Mesendoderm (in vitro differentiated cells): ENCODE measurements at regions not wholly inside any gene's neighbourhood (a gene's known extent, or its start where the extent isn't known, plus 50 kb on each side); places are given as distances from the start of the nearest gene placed in this dataset.

ENCODE experiments used
- DNase-seq: peaks from one replicate; pipeline ENCODE4 v3.0.0; 2013
- H2AK5ac ChIP-seq: 2 replicates; pipeline ENCODE4 v1.6.1; 2013; ENCODE audit warnings: low read length, inconsistent platforms
- H2BK120ac ChIP-seq: 2 replicates; pipeline ENCODE4 v1.6.1; 2013; ENCODE audit warnings: low read depth, mild to moderate bottlenecking, low read length, moderate library complexity, mixed read lengths
- H2BK15ac ChIP-seq: replicated peaks from 2 replicates; pipeline ENCODE4 v1.6.1; 2013; ENCODE audit warnings: low read depth, mild to moderate bottlenecking, moderate library complexity
- H2BK5ac ChIP-seq: 2 replicates; pipeline ENCODE4 v1.6.1; 2013; ENCODE audit warnings: low read length, inconsistent platforms
- H3K18ac ChIP-seq: 2 replicates; pipeline ENCODE4 v1.6.1; 2013; ENCODE audit warnings: mild to moderate bottlenecking, low read length, mixed read lengths
- H3K23ac ChIP-seq: one replicate; pipeline ENCODE4 v1.6.1; 2013; ENCODE audit warnings: low read length
- H3K27ac ChIP-seq: 2 replicates; pipeline ENCODE4 v1.5.1; 2013; ENCODE audit warnings: low read depth, mild to moderate bottlenecking, inconsistent platforms, low read length, moderate library complexity
- H3K27me3 ChIP-seq: 2 replicates; pipeline ENCODE4 v1.6.1; 2013; ENCODE audit warnings: low read length, control low read depth, mild to moderate bottlenecking, inconsistent platforms; ENCODE audit not compliant: insufficient read depth, poor library complexity
- H3K36me3 ChIP-seq: 2 replicates; pipeline ENCODE4 v1.6.1; 2013; ENCODE audit warnings: low read length, inconsistent platforms; ENCODE audit not compliant: control insufficient read depth, insufficient read depth
- H3K4ac ChIP-seq: one replicate; pipeline ENCODE4 v1.6.1; 2013; ENCODE audit warnings: low read depth, mild to moderate bottlenecking, low read length, moderate library complexity
- H3K4me1 ChIP-seq: 2 replicates; pipeline ENCODE4 v1.6.1; 2013; ENCODE audit warnings: low read depth, low read length, inconsistent platforms; ENCODE audit not compliant: control insufficient read depth
- H3K4me2 ChIP-seq: 2 replicates; pipeline ENCODE4 v1.6.1; 2013; ENCODE audit warnings: low read length
- H3K4me3 ChIP-seq: 2 replicates; pipeline ENCODE4 v1.5.1; 2013; ENCODE audit warnings: mild to moderate bottlenecking, low read length
- H3K56ac ChIP-seq: one replicate; pipeline ENCODE4 v1.6.1; 2013; ENCODE audit warnings: low read length
- H3K79me1 ChIP-seq: 2 replicates; pipeline ENCODE4 v1.6.1; 2013; ENCODE audit warnings: low read length, inconsistent platforms
- H3K79me2 ChIP-seq: 2 replicates; pipeline ENCODE4 v1.6.1; 2013; ENCODE audit warnings: mild to moderate bottlenecking, low read length; ENCODE audit not compliant: control insufficient read depth, insufficient read depth
- H3K9ac ChIP-seq: 2 replicates; pipeline ENCODE4 v1.6.1; 2013; ENCODE audit warnings: low read length, inconsistent platforms
- H4K5ac ChIP-seq: one replicate; pipeline ENCODE4 v1.6.1; 2013; ENCODE audit warnings: low read length
- H4K8ac ChIP-seq: one replicate; pipeline ENCODE4 v1.6.1; 2013; ENCODE audit warnings: low read depth, mild to moderate bottlenecking, control low read depth, low read length, moderate library complexity
- WGBS: extraction: QIAGEN DNeasy Blood & Tissue Kit; methylation state at CpG from one replicate; pipeline ENCODE4 v1.1.7; 2013; ENCODE audit warnings: low lambda C conversion rate, missing lambda C conversion rate; ENCODE audit not compliant: insufficient coverage; ENCODE audit errors: extremely low coverage; 5-methylcytosine and 5-hydroxymethylcytosine counted together

DNA sequence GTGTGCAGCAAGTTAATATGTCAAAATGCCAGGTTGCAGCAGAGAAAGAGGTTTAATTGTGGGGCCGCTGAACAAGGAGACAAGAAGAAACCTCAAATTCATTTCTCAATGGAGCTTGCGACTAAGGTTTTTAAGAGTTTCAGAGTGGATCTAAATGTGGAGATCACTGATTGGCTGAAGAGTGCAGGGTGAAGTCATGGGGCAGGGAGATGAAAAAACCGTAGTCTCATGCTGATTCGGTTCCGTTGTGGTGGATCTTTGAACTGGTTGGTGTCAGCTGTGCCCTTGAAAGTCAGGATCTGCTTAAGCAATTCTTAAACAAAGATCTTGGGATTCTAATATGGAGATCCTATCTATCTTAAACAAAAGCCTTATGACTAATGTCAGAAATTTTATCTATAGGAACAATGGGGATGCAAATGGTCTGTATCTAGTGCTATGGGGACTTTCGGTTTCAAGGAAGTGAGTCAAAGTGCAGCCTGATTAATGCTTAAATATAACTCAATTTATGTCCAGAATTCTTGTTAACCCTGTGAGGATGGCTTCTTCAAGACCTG lies 173.9 kb upstream of the CENPE start:
- no peak for DNase-seq
- Histone ChIP-seq H2BK15ac (no peak overlapping the region), H3K27ac (no peak overlapping the region), H3K79me1 (no peaks in the 10 kb centered on the region), H3K27me3 (no peaks in the 10 kb centered on the region), H2BK120ac (no peak overlapping the region), H3K4me2 (no peak overlapping the region), H3K36me3 (no peaks in the 10 kb centered on the region), H4K5ac (no peak overlapping the region), H3K18ac (peak overlapping the region; percentile 47), H3K9ac (no peak overlapping the region), H3K23ac (no peak overlapping the region), H2AK5ac (no peak overlapping the region), H3K4ac (no peak overlapping the region), H3K79me2 (no peaks in the 10 kb centered on the region), H3K56ac (no peak overlapping the region), H3K4me1 (peaks cover 7% of the 10 kb centered on the region), H3K4me3 (no peak overlapping the region), H2BK5ac (no peak overlapping the region), H4K8ac (no peak overlapping the region)
- WGBS: no CpG with 5 or more reads among the region's 6 CpGs

DNA sequence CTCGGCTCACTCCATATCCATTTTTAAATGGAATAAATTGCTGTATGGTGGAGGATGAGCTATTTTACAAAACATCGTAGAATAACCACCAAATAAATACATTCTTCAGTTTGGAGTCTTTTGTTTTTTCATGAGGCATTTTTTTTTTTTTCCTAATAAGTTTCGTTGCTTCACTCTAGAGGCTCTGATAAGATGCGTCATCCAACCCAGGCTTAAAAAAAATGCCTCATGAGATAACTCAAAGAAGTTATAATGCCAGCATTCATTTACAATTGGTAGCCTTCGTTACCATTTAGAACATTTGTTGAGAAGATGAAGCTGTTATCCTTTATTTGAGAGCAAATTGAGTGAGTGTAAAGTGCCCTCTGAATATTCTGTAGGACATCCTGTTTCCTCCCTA lies 172.2 kb upstream of the CENPE start:
- Histone ChIP-seq H2AK5ac (no peak overlapping the region), H3K23ac (no peak overlapping the region), H3K4me2 (no peak overlapping the region), H4K8ac (no peak overlapping the region), H3K79me2 (no peaks in the 10 kb centered on the region), H2BK15ac (no peak overlapping the region), H3K27ac (no peak overlapping the region), H3K27me3 (no peaks in the 10 kb centered on the region), H3K18ac (no peak overlapping the region), H3K56ac (no peak overlapping the region), H4K5ac (no peak overlapping the region), H3K9ac (no peak overlapping the region), H2BK120ac (no peak overlapping the region), H3K4me1 (peaks cover 6% of the 10 kb centered on the region), H3K4me3 (no peak overlapping the region), H3K79me1 (no peaks in the 10 kb centered on the region), H3K36me3 (no peaks in the 10 kb centered on the region), H3K4ac (no peak overlapping the region), H2BK5ac (no peak overlapping the region)
- DNase-seq: no peak
- no CpG with 5 or more reads among the region's 5 CpGs for WGBS

DNA sequence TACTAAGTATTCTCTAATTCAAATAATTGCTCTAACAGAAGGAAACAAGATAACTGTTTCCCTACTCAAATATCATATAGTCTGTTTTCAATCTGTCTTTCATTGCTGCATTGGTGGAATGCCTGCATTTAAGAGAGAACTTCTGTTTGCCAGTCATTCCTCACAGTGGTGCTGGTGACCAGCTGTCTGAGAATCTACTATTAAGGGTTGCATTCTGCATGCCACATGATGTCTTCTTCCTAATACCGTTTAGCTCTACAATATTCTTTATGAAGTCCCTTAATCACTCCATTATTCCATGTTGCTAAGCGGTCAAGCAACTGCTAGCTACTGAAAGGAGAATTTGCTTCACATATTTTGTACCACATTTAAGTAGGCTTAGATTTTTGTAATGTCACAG lies 167.1 kb upstream of the CENPE start:
- Histone ChIP-seq H4K5ac (no peak overlapping the region), H3K23ac (no peak overlapping the region), H2BK120ac (no peak overlapping the region), H3K4me2 (no peak overlapping the region), H3K79me2 (no peaks in the 10 kb centered on the region), H4K8ac (no peak overlapping the region), H3K79me1 (no peaks in the 10 kb centered on the region), H3K56ac (no peak overlapping the region), H3K9ac (no peak overlapping the region), H3K36me3 (no peaks in the 10 kb centered on the region), H2BK15ac (no peak overlapping the region), H3K4me1 (no peaks in the 10 kb centered on the region), H3K4ac (no peak overlapping the region), H3K27ac (no peak overlapping the region), H2BK5ac (no peak overlapping the region), H3K27me3 (no peaks in the 10 kb centered on the region), H3K4me3 (no peak overlapping the region), H3K18ac (no peak overlapping the region), H2AK5ac (no peak overlapping the region)
- DNase-seq: peak; percentile 40
- WGBS: no CpG with 5 or more reads among the region's 2 CpGs

GRCh38 chr4:103364083-103364482 lies 165.9 kb upstream of the CENPE start:
- H3K56ac ChIP-seq: no peak overlapping the region
- no peak overlapping the region for H4K5ac ChIP-seq
- H3K36me3 ChIP-seq: no peaks in the 10 kb centered on the region
- no peaks in the 10 kb centered on the region for H3K27me3 ChIP-seq
- no peak overlapping the region for H3K9ac ChIP-seq
- no peak overlapping the region for H3K4ac ChIP-seq
- no peak overlapping the region for H3K4me3 ChIP-seq
- H3K79me1 ChIP-seq: no peaks in the 10 kb centered on the region
- no peak overlapping the region for H2BK15ac ChIP-seq
- H2BK120ac ChIP-seq: no peak overlapping the region
- no peak overlapping the region for H3K18ac ChIP-seq
- no peak overlapping the region for H2AK5ac ChIP-seq
- no peaks in the 10 kb centered on the region for H3K79me2 ChIP-seq
- no peak for DNase-seq
- no peaks in the 10 kb centered on the region for H3K4me1 ChIP-seq
- H2BK5ac ChIP-seq: no peak overlapping the region
- no CpG with 5 or more reads among the region's 4 CpGs for WGBS
- no peak overlapping the region for H3K27ac ChIP-seq
- no peak overlapping the region for H4K8ac ChIP-seq
- H3K4me2 ChIP-seq: no peak overlapping the region
- H3K23ac ChIP-seq: no peak overlapping the region

GRCh38 chr4:103361926-103362325 lies 163.8 kb upstream of the CENPE start:
- no peak overlapping the region for H2BK15ac ChIP-seq
- no peak overlapping the region for H3K9ac ChIP-seq
- no peak overlapping the region for H4K5ac ChIP-seq
- no peak overlapping the region for H3K4me2 ChIP-seq
- H3K79me2 ChIP-seq: no peaks in the 10 kb centered on the region
- no peak overlapping the region for H4K8ac ChIP-seq
- no peak overlapping the region for H3K4me3 ChIP-seq
- no peaks in the 10 kb centered on the region for H3K4me1 ChIP-seq
- no peak overlapping the region for H2BK120ac ChIP-seq
- DNase-seq: no peak
- H3K56ac ChIP-seq: no peak overlapping the region
- no peak overlapping the region for H2BK5ac ChIP-seq
- no peak overlapping the region for H3K4ac ChIP-seq
- H3K18ac ChIP-seq: no peak overlapping the region
- no peaks in the 10 kb centered on the region for H3K36me3 ChIP-seq
- H3K23ac ChIP-seq: no peak overlapping the region
- no peaks in the 10 kb centered on the region for H3K27me3 ChIP-seq
- no peak overlapping the region for H2AK5ac ChIP-seq
- no peak overlapping the region for H3K27ac ChIP-seq
- H3K79me1 ChIP-seq: no peaks in the 10 kb centered on the region

- Histone ChIP-seq H3K27me3 (no peaks in the 10 kb centered on the region), H3K4me3 (no peak overlapping the region), H3K18ac (no peak overlapping the region), H2AK5ac (no peak overlapping the region), H3K56ac (no peak overlapping the region), H3K27ac (no peak overlapping the region), H2BK15ac (no peak overlapping the region), H3K4me2 (no peak overlapping the region), H3K36me3 (no peaks in the 10 kb centered on the region), H3K23ac (no peak overlapping the region), H4K5ac (no peak overlapping the region), H2BK5ac (no peak overlapping the region), H3K4ac (no peak overlapping the region), H3K9ac (no peak overlapping the region), H3K79me1 (no peaks in the 10 kb centered on the region), H2BK120ac (no peak overlapping the region), H4K8ac (no peak overlapping the region), H3K79me2 (no peaks in the 10 kb centered on the region), H3K4me1 (no peaks in the 10 kb centered on the region)
- peak; percentile 22 for DNase-seq
- WGBS: no CpG with 5 or more reads among the region's 2 CpGs
Measured at GRCh38 chr4:103359900-103360299, 161.8 kb upstream of the CENPE start.
